Stimulated activated CD8-positive, alpha-beta memory T cell treated with anti-CD3 and anti-CD28 coated beads, Interleukin-15, amount 100 ng/mL, for 48 hours (primary cell): ENCODE measurements at regions not wholly inside any gene's neighbourhood (a gene's known extent, or its start where the extent isn't known, plus 50 kb on each side); places are given as distances from the start of the nearest gene placed in this dataset.
"Not testable (repeated sequence)": the region's sequence is repeated elsewhere in the genome, so short reads cannot be mapped to it uniquely, and the experiment has no call there.

Source experiments
- DNase-seq, 2 donors: peaks; one replicate each; pipeline ENCODE4 v3.0.0-alpha.2; 2020; ENCODE audit warnings: low read depth in 2 of 2

- DNase-seq = no peak
Observed at GRCh38 chr10:38209332-38209731, 115.2 kb downstream of the ZNF37A start.

DNA sequence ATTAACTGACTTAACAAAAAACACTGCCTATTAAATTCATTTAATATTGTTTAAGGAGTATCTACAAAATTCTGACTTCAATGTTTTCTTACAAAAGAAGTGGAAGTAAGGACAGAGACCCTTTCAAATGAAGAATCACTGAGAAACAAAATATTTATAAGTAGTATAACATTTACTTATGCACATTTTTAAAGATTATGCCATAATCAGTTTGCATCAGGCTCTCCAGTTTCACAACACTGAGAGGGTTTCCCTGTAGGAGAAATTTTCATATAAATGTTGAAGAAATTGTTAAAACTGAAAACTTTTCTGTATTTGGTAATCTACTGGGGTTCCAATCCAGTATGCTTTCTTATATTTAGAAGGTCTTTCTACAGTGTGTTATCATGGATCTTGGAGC is 115.6 kb downstream of the ZNF37A start:
- not testable (repeated sequence) for DNase-seq

- DNase-seq = no peak
Observed at GRCh38 chr10:38212460-38212859, 118.3 kb downstream of the ZNF37A start.

GRCh38 chr10:38226385-38226784 is 132.2 kb downstream of the ZNF37A start:
- no peak for DNase-seq

DNA sequence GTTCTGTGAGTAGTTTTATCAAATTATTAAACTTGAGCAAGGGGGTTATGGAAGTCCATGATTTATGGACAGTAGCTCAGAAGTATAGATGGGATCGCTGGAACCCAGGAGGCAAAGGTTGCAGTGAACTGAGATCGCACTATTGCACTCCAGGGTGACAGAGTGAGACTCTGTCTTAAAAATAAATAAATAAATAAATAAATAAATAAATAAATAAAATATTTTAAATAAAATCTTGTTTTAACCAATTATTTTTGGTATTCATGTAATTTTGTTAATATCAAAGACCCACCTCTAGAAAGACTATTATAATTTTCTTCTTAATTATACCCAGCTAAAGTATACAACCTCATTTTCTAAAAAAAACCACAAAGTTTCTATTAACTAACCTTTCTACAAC is 134.3 kb downstream of the ZNF37A start:
- DNase-seq = no peak

DNA sequence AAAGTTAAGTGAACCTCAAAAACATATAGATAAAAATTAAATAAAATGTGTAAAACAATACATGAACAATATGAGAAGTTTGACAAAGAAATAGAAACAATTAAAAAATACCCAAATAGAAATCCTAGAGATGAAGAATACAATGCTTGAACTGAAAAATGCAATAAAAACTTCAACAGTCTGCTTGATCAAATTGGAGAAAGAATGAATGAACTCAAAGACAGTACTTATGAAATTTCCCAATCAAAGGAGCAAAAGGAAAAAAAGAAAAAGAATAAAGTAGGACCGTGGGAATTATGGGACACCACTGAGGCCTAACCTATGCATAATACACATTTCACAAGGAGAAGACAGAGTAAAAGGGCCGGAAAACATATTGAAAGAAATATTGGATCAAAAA is 144.3 kb downstream of the ZNF37A start:
- DNase-seq = not testable (repeated sequence)

DNA sequence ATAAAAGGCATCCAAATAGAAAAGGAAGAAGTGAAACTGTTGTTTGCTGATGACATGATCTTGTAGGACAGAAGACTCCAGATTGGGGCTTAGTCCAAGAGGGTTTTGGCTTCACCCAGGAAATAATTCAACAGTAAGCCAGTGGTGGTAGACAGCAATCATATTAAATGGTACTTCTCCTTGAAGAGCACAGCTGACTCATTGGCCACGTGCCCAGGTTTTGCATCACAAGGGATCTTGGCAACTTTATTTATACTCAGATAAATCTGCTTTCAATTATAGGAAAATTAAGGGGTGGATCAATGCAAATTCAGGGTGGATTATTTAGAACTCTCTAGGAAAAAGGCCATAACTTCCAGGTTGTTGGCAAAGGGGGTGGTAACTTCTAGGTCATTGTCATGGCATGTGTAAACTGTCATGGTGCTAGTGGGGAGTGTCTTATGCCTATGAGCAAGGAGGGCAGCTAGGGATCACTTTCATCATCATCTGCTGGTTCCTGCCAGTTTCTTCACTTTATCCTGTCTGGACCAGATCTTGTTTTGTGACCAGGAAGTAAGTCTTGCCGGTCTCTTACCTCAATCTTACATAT is 148.0 kb downstream of the ZNF37A start:
- not testable (repeated sequence) for DNase-seq

- not testable (repeated sequence) for DNase-seq
Observed at GRCh38 chr10:38248113-38248512, 154.0 kb downstream of the ZNF37A start.

DNA sequence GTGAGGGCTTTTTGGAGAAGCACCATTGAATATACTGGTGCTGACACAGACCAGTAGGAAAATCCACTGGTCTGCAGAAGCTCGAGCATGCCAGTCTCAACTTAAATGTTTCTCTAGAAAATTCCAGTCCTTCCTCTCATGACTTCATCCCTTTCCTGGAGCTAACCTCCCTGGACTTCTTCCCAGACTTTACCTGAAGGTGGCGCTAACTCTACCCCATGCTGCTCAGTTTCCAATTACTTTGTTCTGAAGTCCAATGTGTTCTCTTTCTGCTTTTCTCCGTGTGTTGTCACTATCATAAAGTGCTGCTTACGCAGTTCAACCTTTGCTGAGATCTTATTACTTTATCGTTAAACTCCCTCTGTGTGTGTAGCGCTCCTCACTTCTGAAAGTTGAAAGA is 158.4 kb downstream of the ZNF37A start:
- DNase-seq = not testable (repeated sequence)

DNA sequence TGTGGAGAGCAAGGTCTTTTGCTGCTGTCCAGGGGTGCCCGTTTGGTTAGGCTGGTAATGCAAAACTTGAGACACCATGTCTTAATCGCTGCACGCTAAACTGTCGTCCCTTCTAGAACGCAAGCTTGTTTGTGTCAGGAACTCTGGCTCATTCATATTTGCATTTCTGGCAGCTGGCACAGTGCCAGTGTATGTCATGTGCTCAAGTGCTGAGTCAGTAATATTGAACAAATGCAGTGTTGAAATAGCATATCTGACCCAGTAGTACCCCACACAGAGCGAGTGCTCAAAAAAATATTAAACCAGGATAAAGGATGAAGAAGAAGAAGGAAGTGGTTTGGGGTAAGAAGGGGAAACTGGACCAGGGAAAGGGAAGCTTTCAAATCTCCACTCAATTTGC is 173.4 kb downstream of the ZNF37A start:
- DNase-seq = not testable (repeated sequence)

- not testable (repeated sequence) for DNase-seq
Observed at GRCh38 chr10:38271031-38271430, 176.9 kb downstream of the ZNF37A start.

DNA sequence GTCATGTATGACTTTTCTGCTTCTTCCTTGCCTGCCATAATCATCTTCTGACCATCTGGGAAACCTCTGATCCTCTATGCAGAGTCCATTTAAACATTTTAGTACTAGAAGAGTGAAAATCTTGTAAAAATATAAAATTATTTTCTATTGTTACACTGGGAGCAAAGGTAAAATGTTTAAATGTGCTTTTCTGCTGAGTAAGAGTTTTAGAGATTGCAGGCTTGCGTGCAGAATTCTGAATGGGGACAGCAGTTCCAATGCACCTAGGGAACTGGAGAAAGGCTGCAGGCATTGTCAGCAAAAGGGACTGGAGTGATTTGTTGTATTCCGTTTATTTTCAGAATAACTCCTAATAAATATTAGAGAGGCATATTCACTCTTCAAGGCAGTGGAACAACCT is 180.7 kb downstream of the ZNF37A start:
- not testable (repeated sequence) for DNase-seq

- not testable (repeated sequence) for DNase-seq
Observed at GRCh38 chr10:38292560-38292959, 198.4 kb downstream of the ZNF37A start.

DNA sequence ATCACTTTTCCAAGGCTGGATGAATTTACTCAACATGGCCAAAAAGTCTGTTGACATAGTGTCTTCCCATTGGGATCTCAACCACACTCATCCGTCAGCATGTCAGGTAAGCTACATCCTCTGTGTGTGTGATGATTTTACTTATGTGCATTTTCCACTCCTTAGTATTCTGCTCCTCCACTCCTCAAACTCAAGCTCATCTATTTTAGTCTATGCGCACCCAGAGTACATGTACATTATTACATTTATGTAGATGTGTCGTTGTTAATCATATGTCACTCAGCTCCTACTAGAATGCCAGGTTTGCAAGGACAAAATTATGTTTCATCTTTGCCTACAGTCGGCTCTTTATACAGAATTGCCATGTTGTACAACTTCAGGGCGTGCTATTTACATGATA is 216.0 kb downstream of the ZNF37A start:
- DNase-seq = not testable (repeated sequence)

- not testable (repeated sequence) for DNase-seq
Observed at GRCh38 chr10:38315090-38315805, 221.1 kb downstream of the ZNF37A start.

- DNase-seq = not testable (repeated sequence)
Observed at GRCh38 chr10:38321393-38321792, 227.3 kb downstream of the ZNF37A start.

- not testable (repeated sequence) for DNase-seq
Observed at GRCh38 chr10:38330306-38330705, 236.2 kb downstream of the ZNF37A start.

- DNase-seq = not testable (repeated sequence)
Observed at GRCh38 chr10:38331106-38331505, 237.0 kb downstream of the ZNF37A start.

- DNase-seq = not testable (repeated sequence)
Observed at GRCh38 chr10:38333699-38334098, 239.6 kb downstream of the ZNF37A start.

DNA sequence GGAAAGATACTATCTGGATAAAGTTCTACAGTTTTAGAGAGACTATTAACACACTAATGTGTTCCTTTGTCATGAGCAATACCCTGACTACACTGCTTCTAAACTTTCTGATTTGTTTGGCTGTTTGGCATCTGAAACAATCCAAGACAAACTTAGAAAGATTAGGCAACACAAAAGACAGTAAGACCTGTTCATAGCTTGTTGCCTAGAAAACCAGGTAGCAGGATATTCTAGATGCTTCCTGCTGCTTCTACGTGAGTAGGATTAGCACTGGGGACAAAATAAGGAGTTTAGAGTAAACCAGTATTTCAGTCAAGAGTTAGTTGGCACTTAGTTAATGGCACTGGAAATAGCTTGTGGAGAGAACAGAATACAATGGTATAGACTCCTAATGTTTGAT is 256.5 kb downstream of the ZNF37A start:
- not testable (repeated sequence) for DNase-seq

DNA sequence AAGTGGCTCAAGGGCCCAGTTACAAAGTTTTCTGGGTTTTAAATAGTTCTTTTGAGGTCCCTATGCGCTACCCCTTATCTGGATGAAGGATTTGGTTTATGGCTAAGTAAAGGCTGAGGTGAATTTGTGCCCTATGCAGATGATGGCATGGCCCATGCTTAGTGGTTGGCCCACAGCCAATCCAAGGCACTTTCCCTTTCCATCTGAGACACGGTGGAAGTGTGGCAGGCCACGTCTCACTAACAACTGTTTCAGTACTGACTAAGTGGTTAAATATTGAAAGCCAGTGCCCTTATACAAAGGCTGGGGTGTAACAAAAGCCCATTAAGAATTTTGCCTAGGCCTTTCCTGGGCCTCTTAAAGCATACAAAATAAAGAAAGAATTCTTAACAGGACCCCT is 260.3 kb downstream of the ZNF37A start:
- DNase-seq = not testable (repeated sequence)

DNA sequence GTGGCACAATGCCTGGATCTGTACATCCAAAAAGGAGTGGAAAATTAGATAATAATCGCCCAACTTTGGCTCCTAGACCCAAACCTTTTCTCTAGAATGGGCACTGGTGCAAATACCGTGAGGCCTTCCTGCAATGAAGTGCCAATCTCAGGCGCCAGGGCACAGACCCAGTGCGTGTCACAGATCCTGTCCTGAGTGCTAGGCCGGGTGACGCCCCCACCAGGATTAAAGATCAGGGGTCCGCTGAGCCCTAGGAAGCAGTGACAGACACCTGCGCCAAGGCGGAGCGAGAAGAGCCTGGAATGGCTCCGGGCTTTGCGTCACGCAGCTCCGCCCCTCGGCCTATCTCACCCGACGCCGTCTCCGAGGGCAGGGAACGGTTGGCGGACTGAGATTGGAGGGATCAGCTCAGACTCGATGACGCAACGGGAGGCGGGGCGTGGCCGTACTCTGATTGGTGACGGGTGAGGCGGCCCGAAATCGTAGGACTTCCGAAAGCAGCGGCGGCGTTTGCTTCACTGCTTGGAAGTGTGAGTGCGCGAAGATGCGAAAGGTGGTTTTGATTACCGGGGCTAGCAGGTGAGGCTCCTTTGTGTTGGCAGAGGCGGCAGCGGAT is 261.9 kb downstream of the ZNF37A start:
- peak; percentile 50 to 69 for DNase-seq

- DNase-seq = not testable (repeated sequence)
Observed at GRCh38 chr10:38356527-38356926, 262.4 kb downstream of the ZNF37A start.
